ENCODE measurements at regions not wholly inside any gene's neighbourhood (a gene's known extent, or its start where the extent isn't known, plus 50 kb on each side); places are given as distances from the start of the nearest gene placed in this dataset.

DNA sequence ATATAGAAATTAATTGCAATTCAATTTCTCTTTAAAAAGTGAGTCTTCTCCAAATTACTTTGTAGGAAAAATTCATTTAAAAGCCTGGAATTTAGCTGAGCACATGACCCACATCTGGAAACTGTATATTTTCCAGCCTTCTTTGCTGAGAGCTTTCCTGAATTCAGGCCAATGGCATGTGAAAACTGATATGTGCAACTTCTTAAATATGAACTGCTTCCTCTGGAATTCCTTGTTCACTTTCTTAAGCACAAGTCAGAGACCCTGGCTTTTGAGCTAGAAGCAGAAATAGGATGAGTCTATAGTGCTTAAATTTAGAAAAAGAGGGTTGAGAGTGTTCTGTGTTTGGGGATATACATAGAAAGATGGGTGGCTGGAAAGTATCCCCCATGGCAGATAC is 365.1 kb upstream of the MTPN start:
- POLR2A ChIA-PET (ENCODE audit: partially characterized antibody) = interaction anchor here (0.6 to 0.7 kb wide), 2 partner anchors 17 to 148 kb away, joined by 3 to 4 read pairs; no protein-coding TSS in a partner anchor
- no peak overlapping the region for H3K4me3 ChIP-seq (ENCODE audit: extremely low read depth in 1 of 4, insufficient read depth in 2 of 4, low read depth in 3 of 4, low read length in 4 of 4)
- H3K79me2 ChIP-seq (ENCODE audit: control insufficient read depth in 1 of 2, insufficient read depth in 2 of 2, low read length in 2 of 2) = no peaks in the 10 kb centered on the region
- H3K27ac ChIP-seq (ENCODE audit: low read depth, low read length) = no peak overlapping the region
- no peak overlapping the region for H3K14ac ChIP-seq (ENCODE audit: insufficient read length)
- no peak overlapping the region for H2BK20ac ChIP-seq (ENCODE audit: low read length)
- H2AK5ac ChIP-seq (ENCODE audit: low read depth, low read length) = no peak overlapping the region
- H3K4me1 ChIP-seq (replicated peaks in 1 of 4; ENCODE audit: control insufficient read depth in 3 of 4, insufficient read depth in 4 of 4, low read length in 3 of 4) = no peaks in the 10 kb centered on the region
- H2BK12ac ChIP-seq (ENCODE audit: low read depth, low read length) = no peak overlapping the region
- no peaks in the 10 kb centered on the region for H3K9me3 ChIP-seq (ENCODE audit: insufficient read depth in 2 of 2, low read depth in 1 of 2, low read length in 1 of 2)
- H2BK15ac ChIP-seq (ENCODE audit: low read length) = no peak overlapping the region
- peaks cover 0 to 1% (median 0%) of the 10 kb centered on the region in 4 experiments; a peak in 1 of 7 replicates for H3K27me3 ChIP-seq (replicated peaks in 1 of 4; ENCODE audit: control insufficient read depth in 3 of 4, extremely low read depth in 1 of 4, insufficient read depth in 3 of 4, low read length in 3 of 4)
- no peaks in the 10 kb centered on the region for H3K79me1 ChIP-seq (ENCODE audit: low read depth, low read length)
- H3K4me2 ChIP-seq (ENCODE audit: insufficient read depth in 1 of 2, low read depth in 2 of 2, low read length in 2 of 2) = no peak overlapping the region
- H4K8ac ChIP-seq (ENCODE audit: extremely low read depth, insufficient read depth, low read length) = no peak overlapping the region
- no peak overlapping the region for H3K9ac ChIP-seq (replicated peaks in 1 of 4; ENCODE audit: extremely low read depth in 1 of 4, low read depth in 3 of 4, low read length in 3 of 4)
- H2AFZ ChIP-seq (ENCODE audit: low read length) = no peak overlapping the region
- H4K20me1 ChIP-seq (replicated peaks in 1 of 2; ENCODE audit: control insufficient read depth in 1 of 2, insufficient read depth in 2 of 2, low read length in 2 of 2) = no peaks in the 10 kb centered on the region
- H3K36me3 ChIP-seq (ENCODE audit: control insufficient read depth in 2 of 4, insufficient read depth in 4 of 4, low read length in 3 of 4) = no peaks in the 10 kb centered on the region
- no peak overlapping the region for H3K18ac ChIP-seq (ENCODE audit: extremely low read depth, low read length)
- no peak overlapping the region for H2BK5ac ChIP-seq (ENCODE audit: low read depth, low read length)
- H3K23ac ChIP-seq (ENCODE audit: insufficient read length) = no peak overlapping the region
- H3K4ac ChIP-seq (replicated peaks; ENCODE audit: insufficient read length, low read depth, low read length) = no peak overlapping the region
- no peak overlapping the region for H3K56ac ChIP-seq (replicated peaks; ENCODE audit: insufficient read length, low read depth, low read length)
- no peaks in the 10 kb centered on the region for H3K23me2 ChIP-seq (ENCODE audit: low read depth, low read length)
- H4K5ac ChIP-seq (ENCODE audit: insufficient read length, low read depth, low read length) = no peak overlapping the region
- CTCF ChIA-PET (ENCODE audit: partially characterized antibody) = interaction anchor here (1.0 to 1.6 kb wide), 2 partner anchors 64 to 620 kb away, joined by 3 read pairs; no protein-coding TSS in a partner anchor
- DNase-seq (ENCODE audit: low read depth in 1 of 2, low spot score in 2 of 2) (no peak), FAIRE-seq (no peak)
- no peak overlapping the region for H4K91ac ChIP-seq (replicated peaks; ENCODE audit: insufficient read length, low read length)
- H2BK120ac ChIP-seq (replicated peaks; ENCODE audit: low read depth, low read length) = no peak overlapping the region
- TF ChIP-seq TEAD4 (IDR thresholded peaks at IDR 0.05; ENCODE audit: low read depth, low read length) = no peak
- TF ChIP-seq POU5F1 (IDR thresholded peaks at IDR 0.05; ENCODE audit: low read depth, low read length) = no peak
- TF ChIP-seq ZNF274 (IDR thresholded peaks at IDR 0.05; ENCODE audit: borderline replicate concordance, extremely low read depth, low read length) = no peak
- TF ChIP-seq RXRA (IDR thresholded peaks at IDR 0.05; ENCODE audit: insufficient read depth, low read depth, low read length) = no peak
- TF ChIP-seq SP2 (IDR thresholded peaks at IDR 0.05; ENCODE audit: low read length) = no peak
- TF ChIP-seq RNF2 (IDR thresholded peaks at IDR 0.05; ENCODE audit: borderline replicate concordance, low read depth, low read length, missing control alignments, poor library complexity, severe bottlenecking) = no peak
- no peak for TF ChIP-seq NANOG (IDR thresholded peaks at IDR 0.05; ENCODE audit: insufficient read depth, low read depth, low read length, poor library complexity, severe bottlenecking)
- TF ChIP-seq CHD1 (IDR thresholded peaks at IDR 0.05; ENCODE audit: low read depth, low read length) = no peak
- TF ChIP-seq CTBP2 (IDR thresholded peaks at IDR 0.05; ENCODE audit: borderline replicate concordance, insufficient read depth, insufficient read length, low read length) = no peak
- TF ChIP-seq CEBPB (IDR thresholded peaks at IDR 0.05; ENCODE audit: low read depth, low read length) = no peak
- no peak for TF ChIP-seq KDM4A (IDR thresholded peaks at IDR 0.05; ENCODE audit: low read depth, low read length, severe bottlenecking)
- TF ChIP-seq ATF3 (IDR thresholded peaks at IDR 0.05; ENCODE audit: insufficient read depth, low read depth, low read length) = no peak
- TF ChIP-seq, protein P1, sequence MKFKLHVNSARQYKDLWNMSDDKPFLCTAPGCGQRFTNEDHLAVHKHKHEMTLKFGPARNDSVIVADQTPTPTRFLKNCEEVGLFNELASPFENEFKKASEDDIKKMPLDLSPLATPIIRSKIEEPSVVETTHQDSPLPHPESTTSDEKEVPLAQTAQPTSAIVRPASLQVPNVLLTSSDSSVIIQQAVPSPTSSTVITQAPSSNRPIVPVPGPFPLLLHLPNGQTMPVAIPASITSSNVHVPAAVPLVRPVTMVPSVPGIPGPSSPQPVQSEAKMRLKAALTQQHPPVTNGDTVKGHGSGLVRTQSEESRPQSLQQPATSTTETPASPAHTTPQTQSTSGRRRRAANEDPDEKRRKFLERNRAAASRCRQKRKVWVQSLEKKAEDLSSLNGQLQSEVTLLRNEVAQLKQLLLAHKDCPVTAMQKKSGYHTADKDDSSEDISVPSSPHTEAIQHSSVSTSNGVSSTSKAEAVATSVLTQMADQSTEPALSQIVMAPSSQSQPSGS (IDR thresholded peaks at IDR 0.05; ENCODE audit: low read length) = no peak
